Right lobe of liver (tissue), 6 donors: ENCODE measurements at regions not wholly inside any gene's neighbourhood (a gene's known extent, or its start where the extent isn't known, plus 50 kb on each side); places are given as distances from the start of the nearest gene placed in this dataset.

Experiments
- ATAC-seq, 4 donors: fragments of 200-7000 bp; cut with Tn5 transposase; one replicate each; pipeline ENCODE4 v1.9.1; 2020; ENCODE audit warnings: mild to moderate bottlenecking in 4 of 4, moderate library complexity in 4 of 4
- DNase-seq, 3 donors: peaks; one replicate each; pipeline ENCODE4 v3.0.0-alpha.2; 2020
- H3K27ac ChIP-seq, 3 donors: fragments of 200-600 bp; one replicate each; pipeline ENCODE4 v1.8.0; 2022
- H3K27me3 ChIP-seq, 2 donors: fragments of 200-600 bp; one replicate each; pipeline ENCODE4 v1.8.0; 2022
- H3K36me3 ChIP-seq, 4 donors: fragments of 200-600 bp; sonication (generic) in 1 of 4; one replicate each; pipeline versions ENCODE4 v1.5.1 to v1.8.0; 2017 to 2022; ENCODE audit warnings: control low read depth in 1 of 4
- H3K4me1 ChIP-seq, 4 donors: fragments of 200-600 bp; sonication (generic) in 1 of 4; one replicate each; pipeline versions ENCODE4 v1.5.1 to v1.8.0; 2017 to 2022; ENCODE audit warnings: control low read depth in 1 of 4
- H3K4me3 ChIP-seq, 3 donors: fragments of 200-600 bp; one replicate each; pipeline ENCODE4 v1.8.0; 2022
- H3K9me3 ChIP-seq, 4 donors: fragments of 200-600 bp; sonication (generic) in 1 of 4; one replicate each; pipeline versions ENCODE4 v1.5.1 to v1.8.0; 2017 to 2022; ENCODE audit warnings: control low read depth in 1 of 4
- CTCF ChIP-seq, 4 donors: fragments of 200-600 bp in 3 of 4; fragments of 450-650 bp in 1 of 4; IDR thresholded peaks; one replicate each; pipeline versions ENCODE4 v1.5.1 to v1.8.0; 2016 to 2022; ENCODE audit warnings: antibody characterized with exemption in 4 of 4, mild to moderate bottlenecking in 2 of 4
- POLR2A ChIP-seq: fragments of 450-650 bp; IDR thresholded peaks from one replicate; pipeline ENCODE4 v1.6.1; 2017; ENCODE audit warnings: antibody characterized with exemption, mild to moderate bottlenecking
- WGBS: methylation state at CpG from one replicate; pipeline ENCODE4 v1.1.6; 2018; ENCODE audit warnings: low coverage, low lambda C conversion rate; ENCODE audit not compliant: insufficient coverage; ENCODE audit errors: missing lambda C conversion rate; 5-methylcytosine and 5-hydroxymethylcytosine counted together
- intact Hi-C, 2 donors: fragments of 100-400 bp; cut with DNase I; formaldehyde crosslinking; loops; one replicate each; pipeline versions ENCODE4 v1.11.2 to v1.14.1; 2022
- donor health status: DM: no; HTN: yes; CAD: no.
- donor health status: DM: no; HTN: no; CAD: no.
- donor health status: DM: no; HTN: no; CAD: no.
- donor health status: DM: no; HTN: yes; CAD: no.
- donor health status: DM: no; HTN: yes; CAD: no.

- H3K4me1 ChIP-seq = no peaks in the 10 kb centered on the region
- ATAC-seq = no peak
- 100% methylated on average over 1 of the region's 1 CpG for WGBS
These were observed 306.4 kb upstream of the CD180 start for GRCh38 chr5:67502951-67503350.

GRCh38 chr5:67496051-67496450 is 299.5 kb upstream of the CD180 start:
- ATAC-seq (no peak), DNase-seq (no peak)
- Histone ChIP-seq H3K27me3 (no peaks in the 10 kb centered on the region), H3K36me3 (no peaks in the 10 kb centered on the region), H3K4me1 (peaks cover 0 to 13% (median 0%) of the 10 kb centered on the region in 4 donors), H3K4me3 (no peak overlapping the region), H3K27ac (no peak overlapping the region), H3K9me3 (no peaks in the 10 kb centered on the region)
- 86% methylated on average over 1 of the region's 1 CpG for WGBS
- intact Hi-C loops = no loop called here
- TF ChIP-seq POLR2A (no peak), CTCF (IDR thresholded peaks at IDR 0.05) (no peak)

More at GRCh38 chr5:67502951-67503350, 306.4 kb upstream of the CD180 start:
- Histone ChIP-seq H3K36me3 (no peaks in the 10 kb centered on the region), H3K27me3 (no peaks in the 10 kb centered on the region), H3K9me3 (no peaks in the 10 kb centered on the region), H3K27ac (no peak overlapping the region), H3K4me3 (no peak overlapping the region)
- intact Hi-C loops = no loop called here
- no peak for TF ChIP-seq CTCF (IDR thresholded peaks at IDR 0.05)
- no peak for TF ChIP-seq POLR2A
- DNase-seq = no peak

- Histone ChIP-seq H3K4me1 (peaks cover 0 to 13% (median 0%) of the 10 kb centered on the region in 4 donors), H3K4me3 (no peak overlapping the region), H3K27me3 (no peaks in the 10 kb centered on the region), H3K27ac (no peak overlapping the region), H3K9me3 (no peaks in the 10 kb centered on the region), H3K36me3 (no peaks in the 10 kb centered on the region)
- DNase-seq (peak in 1 of 3 donors; percentile 46), ATAC-seq (peak in 1 of 4 donors; percentile 53)
- WGBS = 66% methylated on average over 3 of the region's 3 CpGs
- intact Hi-C loops = no loop called here
- TF ChIP-seq POLR2A = no peak
These were observed 298.5 kb upstream of the CD180 start for GRCh38 chr5:67495072-67495471.

GRCh38 chr5:67494186-67494855 is 297.7 kb upstream of the CD180 start:
- Histone ChIP-seq H3K27ac (no peak overlapping the region), H3K36me3 (no peaks in the 10 kb centered on the region), H3K4me3 (no peak overlapping the region), H3K4me1 (peaks cover 0 to 13% (median 0%) of the 10 kb centered on the region in 4 donors), H3K9me3 (no peaks in the 10 kb centered on the region), H3K27me3 (no peaks in the 10 kb centered on the region)
- TF ChIP-seq CTCF (IDR thresholded peaks at IDR 0.05) = no peak
- no peak for TF ChIP-seq POLR2A
- 87% methylated on average over 6 of the region's 14 CpGs for WGBS
- ATAC-seq = peak in 3 of 4 donors; percentile 22 to 40 (median 32)
- intact Hi-C loops = no loop called here
- DNase-seq = peak in 1 of 3 donors; percentile 50

- peak; percentile 31 to 68 (median 65) for DNase-seq
- 60% methylated on average over 2 of the region's 2 CpGs for WGBS
These were observed 297.1 kb upstream of the CD180 start for GRCh38 chr5:67493676-67494075.

More at GRCh38 chr5:67493676-67494075, 297.1 kb upstream of the CD180 start:
- TF ChIP-seq CTCF (IDR thresholded peaks at IDR 0.05) (peak; percentile 35 to 70 (median 57)), POLR2A (no peak)
- H3K27me3 ChIP-seq = no peaks in the 10 kb centered on the region
- no peaks in the 10 kb centered on the region for H3K9me3 ChIP-seq
- H3K36me3 ChIP-seq = no peaks in the 10 kb centered on the region
- peaks cover 0 to 13% (median 0%) of the 10 kb centered on the region in 4 donors for H3K4me1 ChIP-seq
- intact Hi-C loops = no loop called here
- peak; percentile 97 to 99 (median 98) for ATAC-seq
- H3K4me3 ChIP-seq = no peak overlapping the region
- no peak overlapping the region for H3K27ac ChIP-seq
